ENCODE measurements at regions not wholly inside any gene's neighbourhood (a gene's known extent, or its start where the extent isn't known, plus 50 kb on each side); places are given as distances from the start of the nearest gene placed in this dataset.
A peak's percentile ranks its signal among the peaks of the same experiment; 100 is the strongest.
"Not testable (repeated sequence)": the region's sequence is repeated elsewhere in the genome, so short reads cannot be mapped to it uniquely, and the experiment has no call there.

DNA sequence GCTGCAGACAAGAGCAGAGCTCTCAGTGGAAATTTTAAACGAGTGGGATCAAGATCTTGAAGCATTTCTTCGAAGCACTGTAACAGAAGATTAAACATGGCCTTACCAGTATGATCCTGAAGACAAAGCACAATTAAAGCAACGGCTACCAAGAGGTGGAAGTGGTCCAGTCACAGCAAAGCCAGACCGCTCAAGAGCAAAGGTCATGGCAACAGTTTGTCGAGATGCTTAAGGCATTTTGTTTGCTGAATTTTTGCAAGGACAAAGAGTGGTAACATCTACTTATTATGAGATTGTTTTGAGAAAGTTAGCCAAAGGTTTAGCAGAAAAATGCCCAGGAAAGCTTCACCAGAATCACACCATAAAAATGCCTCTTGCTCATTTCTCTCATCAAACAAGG is 153.4 kb upstream of the CARMIL1 start:
- DNase-seq, result no peak

GRCh38 chr6:25127076-25127837 is 151.9 kb upstream of the CARMIL1 start:
- DNase-seq, result no peak

- no peak for DNase-seq
These were observed 148.7 kb upstream of the CARMIL1 start for GRCh38 chr6:25130518-25130917.

- DNase-seq, result no peak
These were observed 146.2 kb upstream of the CARMIL1 start for GRCh38 chr6:25132934-25133333.

- DNase-seq, result no peak
These were observed 145.6 kb upstream of the CARMIL1 start for GRCh38 chr6:25133568-25133967.

DNA sequence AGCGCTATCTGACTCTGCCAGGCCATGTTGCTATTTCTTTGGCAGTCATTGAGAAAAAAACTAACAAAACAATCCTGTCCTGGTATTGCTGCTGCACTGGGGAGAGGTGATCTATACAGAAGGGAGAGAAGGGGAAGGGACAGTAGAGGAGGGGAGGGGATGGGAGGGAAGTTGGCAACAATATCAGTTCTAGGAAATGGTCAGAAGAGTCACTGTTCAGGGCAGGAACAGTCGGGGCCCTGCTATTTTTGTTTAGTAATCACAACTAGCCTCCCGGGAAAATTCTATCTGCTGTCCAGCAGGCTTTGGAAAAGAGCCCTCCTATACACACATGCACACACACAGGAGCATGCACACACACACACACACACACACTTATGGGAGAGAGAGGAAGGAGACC is 142.3 kb upstream of the CARMIL1 start:
- DNase-seq, result no peak

DNA sequence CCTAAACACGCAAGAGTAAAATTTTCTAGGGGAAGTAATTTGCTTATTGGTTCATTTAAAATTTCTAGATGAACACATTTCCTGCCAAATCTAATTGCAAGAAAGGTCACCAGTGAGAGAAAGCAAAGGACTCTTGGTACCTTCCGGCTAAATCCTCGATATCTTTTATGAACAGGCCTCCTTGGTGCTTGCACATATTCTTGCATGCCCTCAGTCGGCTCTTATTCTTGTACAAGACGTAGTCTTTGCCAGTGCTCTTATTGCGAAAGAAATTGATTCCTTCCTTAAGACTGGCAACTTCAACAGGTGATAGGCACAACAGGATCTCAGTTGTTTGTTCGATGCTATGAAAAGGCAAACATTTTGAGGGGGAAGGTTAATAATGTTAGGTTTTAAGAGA is 141.7 kb upstream of the CARMIL1 start:
- no peak for DNase-seq

- no peak for DNase-seq
These were observed 141.3 kb upstream of the CARMIL1 start for GRCh38 chr6:25137916-25138232.

DNA sequence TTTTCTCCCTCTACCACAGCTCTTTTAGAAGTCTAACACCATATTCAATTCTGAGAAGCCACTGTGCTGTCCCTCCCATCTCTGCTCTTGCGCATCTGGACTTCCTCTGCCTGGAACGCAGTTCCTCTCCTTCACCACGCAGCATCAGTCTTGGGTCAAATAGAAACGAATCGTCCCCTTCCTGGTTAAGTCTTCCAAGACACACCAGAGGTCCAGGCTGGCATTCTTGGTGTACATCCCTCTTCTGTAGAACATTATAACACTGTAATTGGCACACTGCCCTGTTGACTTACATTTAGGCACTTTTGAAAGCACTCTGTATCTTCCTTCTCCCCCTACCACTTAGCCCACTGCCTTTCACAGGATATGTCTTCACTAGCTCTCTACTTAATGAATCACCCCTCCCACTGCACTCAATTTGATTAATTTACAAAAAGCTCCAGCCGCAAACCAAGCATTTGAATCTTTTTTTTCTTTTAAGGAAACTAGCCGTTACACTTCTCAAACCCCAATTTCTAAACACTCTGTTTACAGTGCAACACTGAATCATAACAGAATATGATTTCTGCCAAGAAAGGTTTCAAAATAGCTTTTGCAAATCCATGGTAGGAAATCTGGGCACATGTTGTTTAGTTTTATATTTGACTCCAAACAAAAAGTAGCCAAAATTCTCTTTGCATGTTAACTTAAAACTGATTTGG is 140.8 kb upstream of the CARMIL1 start:
- peak; percentile 27 for DNase-seq

DNA sequence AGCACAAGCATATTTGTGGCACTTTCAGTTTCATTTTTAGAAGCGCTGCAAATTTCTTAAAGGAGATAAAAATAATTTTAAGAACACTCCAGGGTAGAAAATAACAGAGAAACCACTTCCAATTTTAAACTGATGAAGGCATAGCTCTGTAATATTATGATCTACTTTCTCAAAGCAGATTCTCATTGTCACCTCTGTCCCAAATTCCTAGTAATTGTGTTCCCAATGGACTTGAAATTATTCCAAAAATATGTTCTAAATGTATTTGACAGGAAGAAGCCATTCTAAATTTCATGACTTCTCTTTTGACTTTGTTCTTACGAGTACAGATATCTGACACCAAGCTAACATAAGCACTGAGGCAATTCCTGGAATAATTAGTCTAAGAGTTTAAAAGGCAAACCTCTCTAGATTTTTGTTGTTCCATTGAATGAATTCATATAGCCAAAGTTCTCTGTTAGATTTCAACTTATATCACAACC is 140.2 kb upstream of the CARMIL1 start:
- DNase-seq, result no peak

- DNase-seq, result not testable (repeated sequence)
These were observed 139.6 kb upstream of the CARMIL1 start for GRCh38 chr6:25139608-25140007.

- no peak for DNase-seq
These were observed 136.7 kb upstream of the CARMIL1 start for GRCh38 chr6:25142506-25142905.

- no peak for DNase-seq
These were observed 134.3 kb upstream of the CARMIL1 start for GRCh38 chr6:25144919-25145318.

DNA sequence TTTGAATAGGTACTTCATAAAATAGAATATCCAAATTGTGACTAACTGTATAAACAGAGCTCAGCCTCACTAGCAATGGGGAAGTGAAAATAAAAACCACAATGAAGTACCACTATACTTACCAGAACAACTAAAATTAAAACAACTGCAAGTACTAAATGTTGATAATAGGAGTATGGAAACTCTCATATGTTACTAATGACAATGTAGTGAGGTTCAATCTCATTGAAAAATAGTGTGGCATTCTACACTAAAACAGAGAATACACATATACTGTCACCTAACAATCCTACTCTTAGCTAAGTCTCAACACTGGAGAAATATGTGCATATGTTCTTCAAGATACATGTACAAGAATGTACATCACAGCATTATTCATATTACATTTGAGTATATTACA is 132.0 kb upstream of the CARMIL1 start:
- DNase-seq, result no peak

- no peak for DNase-seq
These were observed 129.1 kb upstream of the CARMIL1 start for GRCh38 chr6:25150031-25150430.

GRCh38 chr6:25150863-25151262 is 128.3 kb upstream of the CARMIL1 start:
- DNase-seq, result no peak

DNA sequence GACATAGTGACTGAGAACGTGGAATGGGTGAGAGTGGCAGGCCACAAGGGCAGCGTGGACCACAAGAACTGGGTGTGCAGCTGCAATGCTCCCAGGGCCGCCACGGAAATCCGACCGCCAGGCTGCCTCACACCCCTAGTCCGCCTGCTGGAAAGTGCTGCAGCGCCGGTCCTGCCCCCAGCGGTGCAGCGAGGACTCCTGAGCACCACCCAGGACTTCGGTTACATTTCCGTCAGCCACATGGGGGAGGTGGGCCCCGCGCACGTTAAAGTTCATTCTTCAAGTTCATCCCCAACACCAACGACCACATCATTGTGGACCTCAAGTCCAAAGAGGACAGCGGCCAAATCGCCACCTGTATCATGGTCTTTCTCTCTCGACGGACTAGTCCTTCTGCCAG is 126.1 kb upstream of the CARMIL1 start:
- DNase-seq, result no peak

- DNase-seq, result no peak
These were observed 125.1 kb upstream of the CARMIL1 start for GRCh38 chr6:25154034-25154596.

DNA sequence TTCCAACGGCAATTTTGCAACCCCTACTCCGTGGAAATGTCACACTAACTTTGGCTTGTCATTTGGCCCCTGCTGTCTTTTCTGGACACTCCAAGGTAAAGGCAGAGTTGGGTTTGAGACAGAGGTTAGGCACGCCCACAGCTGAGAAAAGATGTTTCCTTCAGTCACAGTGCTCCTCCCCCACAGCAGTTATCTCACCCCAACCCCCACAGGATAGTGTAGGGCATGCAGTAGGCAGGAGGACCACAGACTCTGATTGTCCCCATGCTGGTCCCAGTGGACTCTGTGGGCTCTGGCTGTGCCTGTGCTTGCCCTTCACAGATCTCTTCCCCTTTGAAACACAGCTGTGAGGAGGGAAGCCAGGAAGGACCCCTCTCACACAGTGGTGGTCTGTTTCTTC is 124.0 kb upstream of the CARMIL1 start:
- no peak for DNase-seq

DNA sequence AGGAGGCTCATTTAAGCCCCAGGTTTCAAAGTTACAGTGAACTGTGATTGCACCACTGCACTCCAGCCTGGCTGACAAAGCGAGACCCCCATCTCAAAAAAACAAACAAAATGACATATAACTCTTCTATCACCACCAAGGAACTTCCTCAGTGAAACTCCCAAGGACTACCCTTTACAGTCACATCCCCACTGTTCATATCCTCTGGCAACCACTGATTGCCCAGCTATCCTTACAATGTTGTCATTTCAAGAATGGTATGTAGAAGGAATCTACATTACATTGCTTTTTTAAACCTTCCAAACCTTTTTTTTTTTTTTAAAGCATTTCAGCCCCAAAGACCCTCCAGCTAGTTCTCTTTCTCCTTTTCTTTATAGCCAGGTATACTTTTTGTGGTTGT is 123.1 kb upstream of the CARMIL1 start:
- DNase-seq, result no peak

GRCh38 chr6:25157183-25157582 is 122.0 kb upstream of the CARMIL1 start:
- no peak for DNase-seq

DNA sequence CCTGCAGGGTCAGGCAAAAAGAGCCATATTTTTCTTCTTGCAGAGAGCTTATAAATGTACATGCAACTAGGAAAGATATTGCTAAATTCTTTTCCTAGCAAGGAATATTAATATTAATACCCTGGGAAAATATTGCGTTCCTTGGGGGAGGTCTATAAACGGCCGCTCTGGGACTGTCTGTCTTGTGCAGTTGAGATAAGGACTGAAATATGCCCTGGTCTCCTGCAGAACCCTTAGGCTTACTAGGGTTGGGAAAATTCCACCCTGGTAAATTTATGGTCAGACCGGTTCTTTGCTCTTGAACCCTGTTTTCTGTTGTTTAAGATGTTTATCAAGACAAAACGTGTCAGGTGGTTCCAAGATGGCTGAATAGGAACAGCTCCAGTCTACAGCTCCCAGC is 121.3 kb upstream of the CARMIL1 start:
- no peak for DNase-seq

GRCh38 chr6:25160134-25160533 is 119.0 kb upstream of the CARMIL1 start:
- DNase-seq, result not testable (repeated sequence)

GRCh38 chr6:25165177-25165576 is 114.0 kb upstream of the CARMIL1 start:
- no peak for DNase-seq

Data from occipital lobe (tissue), 1 donor.